ENCODE measurements at regions not wholly inside any gene's neighbourhood (a gene's known extent, or its start where the extent isn't known, plus 50 kb on each side); places are given as distances from the start of the nearest gene placed in this dataset.

DNA sequence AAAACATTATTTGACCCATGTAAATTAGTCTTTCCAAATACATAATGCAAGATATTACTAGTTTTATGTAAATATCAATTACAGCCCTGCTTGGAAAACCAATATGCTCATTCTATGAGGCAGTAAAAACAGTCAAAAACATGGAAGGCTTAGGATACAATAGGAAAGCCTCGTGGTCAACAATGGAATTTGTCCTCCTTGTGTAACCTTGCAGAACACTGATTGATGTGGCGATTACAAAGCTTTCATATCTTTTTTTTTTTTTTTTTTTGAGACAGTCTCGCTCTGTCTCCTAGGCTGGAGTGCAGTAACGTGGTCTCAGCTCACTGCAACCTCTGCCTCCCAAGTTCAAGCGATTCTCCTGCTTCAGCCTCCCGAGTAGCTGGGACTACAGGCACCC is 157.3 kb upstream of the BET1 start:
- intact Hi-C loops (cut with micrococcal nuclease) (no loop called here), dilution Hi-C loops (cut with MboI; ENCODE audit: extremely low pct_ligation_motif_present, low sequenced_read_pairs) (no loop called here)
- no peaks in the 10 kb centered on the region for H3K27me3 ChIP-seq (ENCODE audit: control insufficient read depth in 2 of 2, insufficient read depth in 2 of 2, low read length in 2 of 2)
- no peak overlapping the region for H3K9ac ChIP-seq (replicated peaks; ENCODE audit: extremely low read depth, insufficient read depth, low read length)
- BruUV-seq (replicated peaks): no TSS peak
- no peak overlapping the region for H3K4me2 ChIP-seq (ENCODE audit: insufficient read depth, low read length)
- H3K36me3 ChIP-seq (ENCODE audit: control insufficient read depth in 2 of 2, extremely low read depth in 1 of 2, insufficient read depth in 2 of 2, low read length in 2 of 2): no peaks in the 10 kb centered on the region
- H3K4me1 ChIP-seq (ENCODE audit: control insufficient read depth, extremely low read depth, insufficient read depth, low read length): peaks cover 17% of the 10 kb centered on the region
- ChIA-PET CTCF (interaction anchor here (0.9 to 2.1 kb wide), 3 partner anchors 10 to 74 kb away, joined by 3 to 4 read pairs (median 4); no protein-coding TSS in a partner anchor), POLR2A (no interaction called here)
- no peaks in the 10 kb centered on the region for H4K20me1 ChIP-seq (replicated peaks; ENCODE audit: control insufficient read depth, extremely low read depth, insufficient read depth, low read length)
- no peak overlapping the region for H3K4me3 ChIP-seq (replicated peaks in 1 of 3; ENCODE audit: insufficient read depth in 1 of 3, low read depth in 1 of 3, low read length in 3 of 3)
- H2AFZ ChIP-seq (ENCODE audit: low read depth, low read length): no peak overlapping the region
- H3K79me2 ChIP-seq (ENCODE audit: control insufficient read depth, insufficient read depth, low read length): no peaks in the 10 kb centered on the region
- TF ChIP-seq, protein P1, sequence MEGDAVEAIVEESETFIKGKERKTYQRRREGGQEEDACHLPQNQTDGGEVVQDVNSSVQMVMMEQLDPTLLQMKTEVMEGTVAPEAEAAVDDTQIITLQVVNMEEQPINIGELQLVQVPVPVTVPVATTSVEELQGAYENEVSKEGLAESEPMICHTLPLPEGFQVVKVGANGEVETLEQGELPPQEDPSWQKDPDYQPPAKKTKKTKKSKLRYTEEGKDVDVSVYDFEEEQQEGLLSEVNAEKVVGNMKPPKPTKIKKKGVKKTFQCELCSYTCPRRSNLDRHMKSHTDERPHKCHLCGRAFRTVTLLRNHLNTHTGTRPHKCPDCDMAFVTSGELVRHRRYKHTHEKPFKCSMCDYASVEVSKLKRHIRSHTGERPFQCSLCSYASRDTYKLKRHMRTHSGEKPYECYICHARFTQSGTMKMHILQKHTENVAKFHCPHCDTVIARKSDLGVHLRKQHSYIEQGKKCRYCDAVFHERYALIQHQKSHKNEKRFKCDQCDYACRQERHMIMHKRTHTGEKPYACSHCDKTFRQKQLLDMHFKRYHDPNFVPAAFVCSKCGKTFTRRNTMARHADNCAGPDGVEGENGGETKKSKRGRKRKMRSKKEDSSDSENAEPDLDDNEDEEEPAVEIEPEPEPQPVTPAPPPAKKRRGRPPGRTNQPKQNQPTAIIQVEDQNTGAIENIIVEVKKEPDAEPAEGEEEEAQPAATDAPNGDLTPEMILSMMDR (IDR thresholded peaks at IDR 0.05; ENCODE audit: extremely low read depth in 1 of 2, insufficient read depth in 1 of 2, low read depth in 1 of 2, low read length in 2 of 2): no peak
- TF ChIP-seq EZH2 (IDR thresholded peaks at IDR 0.05; ENCODE audit: borderline replicate concordance, low read depth, low read length, severe bottlenecking): no peak
- TF ChIP-seq, protein P2, sequence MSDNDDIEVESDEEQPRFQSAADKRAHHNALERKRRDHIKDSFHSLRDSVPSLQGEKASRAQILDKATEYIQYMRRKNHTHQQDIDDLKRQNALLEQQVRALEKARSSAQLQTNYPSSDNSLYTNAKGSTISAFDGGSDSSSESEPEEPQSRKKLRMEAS (IDR thresholded peaks at IDR 0.05; ENCODE audit: insufficient read depth, insufficient read length): no peak
- no peak for TF ChIP-seq JUN (IDR thresholded peaks at IDR 0.05; ENCODE audit: borderline replicate concordance, insufficient read depth, insufficient read length, low read depth)
- no peak for TF ChIP-seq POLR2AphosphoS5 (IDR thresholded peaks at IDR 0.05; ENCODE audit: insufficient read depth, low read depth, low read length)
- TF ChIP-seq POLR2A (IDR thresholded peaks at IDR 0.05; ENCODE audit: low read depth, low read length): no peak
- no peak for TF ChIP-seq GATA2 (IDR thresholded peaks at IDR 0.05; ENCODE audit: insufficient read depth, insufficient read length, low read depth, low read length)
- no peak for DNase-seq (ENCODE audit: low read depth, low spot score)
- no peaks in the 10 kb centered on the region for H3K9me1 ChIP-seq (replicated peaks; ENCODE audit: control insufficient read depth, extremely low read depth, insufficient read depth, low read length)
- H3K27ac ChIP-seq (ENCODE audit: insufficient read depth, low read depth, low read length): no peak overlapping the region
- no peak for FAIRE-seq
- H3K9me3 ChIP-seq (replicated peaks; ENCODE audit: control insufficient read depth, insufficient read depth, low read length): no peaks in the 10 kb centered on the region
